HG03280 (cell line): ENCODE measurements at regions not wholly inside any gene's neighbourhood (a gene's known extent, or its start where the extent isn't known, plus 50 kb on each side); places are given as distances from the start of the nearest gene placed in this dataset.
"Not testable (repeated sequence)": the region's sequence is repeated elsewhere in the genome, so short reads cannot be mapped to it uniquely, and the experiment has no call there.

Experiments used
- ATAC-seq: cut with Tn5 transposase; IDR thresholded peaks from one replicate; pipeline ENCODE4 v1.9.1; 2021; ENCODE audit warnings: mild to moderate bottlenecking, moderate library complexity; ENCODE audit not compliant: unreplicated experiment

DNA sequence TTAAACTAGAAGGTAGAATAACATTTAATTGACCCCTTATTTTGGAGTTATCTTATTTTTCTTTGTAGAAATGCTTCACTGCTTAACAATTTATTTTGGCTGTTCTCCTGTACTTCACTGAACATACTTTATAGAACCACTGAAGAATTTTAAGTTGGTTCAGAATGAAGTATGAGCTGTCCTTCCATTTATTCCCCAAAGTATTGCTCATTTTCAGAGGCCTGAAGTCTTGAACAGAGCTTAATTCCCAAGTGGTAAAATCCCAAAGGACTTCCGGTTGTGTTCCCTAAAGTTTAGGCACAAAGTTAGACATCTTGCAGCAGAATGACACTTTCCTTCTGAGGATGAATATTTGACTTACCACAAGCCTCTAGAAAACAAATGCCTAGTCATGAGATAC, 233.3 kb downstream of the TINAG start:
- ATAC-seq, result no peak

DNA sequence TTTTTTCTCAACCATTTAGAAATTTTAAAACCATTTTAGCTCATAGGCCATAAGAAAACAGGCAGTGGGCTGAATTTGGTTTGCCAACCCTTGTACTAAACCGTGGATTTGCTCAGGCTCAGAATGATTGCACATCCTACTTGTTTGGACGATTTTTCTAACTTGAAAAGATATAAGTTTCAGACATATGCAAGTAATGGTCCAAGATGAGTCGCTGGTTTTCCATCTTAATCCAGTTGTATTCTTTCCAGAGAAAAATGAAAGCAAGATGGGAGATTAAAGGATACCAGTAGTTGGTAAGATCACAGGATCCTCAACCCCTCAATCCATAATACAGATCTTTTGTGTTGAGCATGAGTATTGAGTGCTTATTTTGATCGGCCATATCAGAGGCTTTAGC, 250.9 kb downstream of the TINAG start:
- no peak for ATAC-seq

GRCh38 chr6:54564188-54564587, 255.9 kb downstream of the TINAG start:
- not testable (repeated sequence) for ATAC-seq

- ATAC-seq, result no peak
Observed at GRCh38 chr6:54574671-54575070, 266.4 kb downstream of the TINAG start.

DNA sequence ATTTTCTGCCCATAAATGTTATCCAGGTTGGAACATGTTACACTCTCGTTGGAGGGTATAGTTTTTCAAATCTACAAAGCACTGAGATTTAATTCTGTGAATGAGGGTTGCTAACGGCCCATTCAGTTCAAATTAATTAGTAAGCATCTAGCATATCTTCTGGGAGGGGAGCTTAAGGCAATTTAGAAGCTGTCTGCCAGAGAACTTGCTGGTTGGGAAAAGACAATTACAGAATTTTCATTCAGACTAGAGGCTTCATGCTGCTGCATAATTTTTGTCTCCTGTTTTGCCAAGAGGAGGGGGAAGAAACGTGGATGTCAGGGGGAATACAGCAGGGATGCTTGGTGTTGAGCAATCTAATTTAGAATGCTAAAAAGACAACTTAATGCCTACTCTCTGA, 268.3 kb upstream of the FAM83B start:
- no peak for ATAC-seq

DNA sequence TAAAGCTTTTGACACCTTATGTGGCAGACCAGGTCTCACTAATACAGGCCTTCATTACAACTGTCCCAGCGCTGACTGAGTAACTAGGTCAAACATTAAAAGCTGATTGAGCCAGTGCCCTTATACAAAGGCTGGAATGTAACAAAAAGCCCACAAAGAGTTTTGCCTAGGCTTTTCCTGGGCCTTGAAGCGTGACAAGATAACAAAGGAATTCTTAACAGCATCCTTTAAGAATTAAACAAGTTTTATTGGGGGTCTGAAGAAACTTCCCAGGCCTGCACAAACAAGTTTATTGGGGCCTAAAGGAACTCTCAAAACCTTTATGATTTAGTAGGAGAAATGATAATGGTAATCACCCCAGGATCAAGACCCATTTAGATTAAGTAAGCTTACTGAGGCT, 267.6 kb upstream of the FAM83B start:
- no peak for ATAC-seq

DNA sequence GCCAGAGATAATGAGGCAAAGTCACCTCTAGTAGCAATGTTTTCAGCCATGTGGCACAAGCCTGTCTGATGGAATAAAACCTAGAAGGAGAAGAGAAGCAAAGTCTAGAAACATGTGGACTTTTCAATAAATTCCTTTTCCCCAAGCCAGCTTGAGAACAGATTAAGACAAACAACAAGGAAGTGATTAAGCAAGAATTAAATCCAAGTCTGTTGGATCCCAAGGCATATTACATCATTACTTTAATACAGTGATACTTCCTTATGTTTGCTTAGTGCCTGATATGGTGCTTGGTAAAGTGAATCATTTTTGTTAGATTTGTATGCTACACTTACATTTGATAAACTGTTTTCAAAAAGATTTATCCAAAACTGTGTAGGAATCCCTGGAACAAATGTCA, 260.3 kb upstream of the FAM83B start:
- no peak for ATAC-seq

DNA sequence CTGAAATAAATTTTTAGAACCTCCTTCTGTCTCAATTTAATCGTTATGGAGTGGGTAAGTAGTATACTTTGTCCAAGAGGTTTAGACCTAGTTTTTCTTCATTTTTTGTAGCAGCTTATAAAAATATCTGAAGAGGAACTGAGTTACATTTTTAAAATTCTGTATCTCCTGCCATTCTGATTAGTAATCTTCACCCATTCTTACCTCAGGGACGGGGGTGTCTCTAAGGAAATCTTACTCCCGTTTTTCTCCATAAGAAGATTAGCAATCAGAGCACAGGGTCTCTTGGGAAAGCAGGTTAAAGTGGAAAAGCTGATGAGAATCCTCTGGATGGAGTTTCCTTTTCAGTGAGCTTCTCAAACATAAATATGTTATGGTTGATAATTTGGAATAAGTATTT, 259.3 kb upstream of the FAM83B start:
- no peak for ATAC-seq

GRCh38 chr6:54588176-54588575, 258.4 kb upstream of the FAM83B start:
- no peak for ATAC-seq

DNA sequence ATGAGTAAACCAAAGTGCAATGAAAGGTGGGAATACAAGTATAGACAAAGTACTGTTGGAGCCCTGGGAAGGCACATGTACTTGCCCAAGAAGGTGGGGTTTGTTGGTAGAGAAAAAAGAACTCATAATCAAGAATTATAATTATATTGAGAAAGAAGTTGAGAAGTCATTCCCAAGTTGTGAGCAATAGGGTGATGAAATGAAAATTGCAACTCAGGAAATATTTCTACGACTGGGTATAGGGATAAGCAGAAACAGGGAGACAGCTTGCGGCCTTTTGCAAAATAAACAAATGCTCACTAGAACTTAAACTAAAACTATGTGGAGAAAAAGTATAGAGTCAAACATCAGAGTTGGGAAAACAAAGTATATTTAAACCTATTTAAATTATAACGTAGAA, 250.7 kb upstream of the FAM83B start:
- ATAC-seq, result no peak

DNA sequence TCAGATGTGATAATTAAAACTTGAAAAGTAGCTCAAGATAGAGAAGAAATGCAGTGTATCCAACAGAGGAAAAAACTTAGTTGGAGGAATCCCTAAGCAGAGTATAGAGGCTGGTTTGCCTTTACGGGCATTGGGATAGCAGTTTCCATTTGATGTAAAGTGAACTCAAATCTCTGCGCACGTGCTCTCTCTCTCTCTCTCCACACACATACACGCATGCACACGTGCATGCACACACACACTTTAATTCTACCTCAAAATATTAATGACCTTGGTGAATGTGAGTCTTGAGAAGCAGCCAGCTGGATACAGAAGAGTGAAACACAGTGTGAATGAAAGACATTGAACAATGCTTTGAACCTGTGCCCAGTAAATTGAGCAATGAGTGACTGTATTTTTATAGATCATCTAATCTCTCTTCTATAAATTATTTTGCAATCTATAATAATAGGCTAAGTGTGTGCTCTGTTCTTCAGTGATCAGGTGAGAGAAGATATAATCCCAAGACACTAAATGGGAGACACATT, 247.7 kb upstream of the FAM83B start:
- ATAC-seq, result no peak

- ATAC-seq, result no peak
Observed at GRCh38 chr6:54601600-54602300, 244.8 kb upstream of the FAM83B start.

DNA sequence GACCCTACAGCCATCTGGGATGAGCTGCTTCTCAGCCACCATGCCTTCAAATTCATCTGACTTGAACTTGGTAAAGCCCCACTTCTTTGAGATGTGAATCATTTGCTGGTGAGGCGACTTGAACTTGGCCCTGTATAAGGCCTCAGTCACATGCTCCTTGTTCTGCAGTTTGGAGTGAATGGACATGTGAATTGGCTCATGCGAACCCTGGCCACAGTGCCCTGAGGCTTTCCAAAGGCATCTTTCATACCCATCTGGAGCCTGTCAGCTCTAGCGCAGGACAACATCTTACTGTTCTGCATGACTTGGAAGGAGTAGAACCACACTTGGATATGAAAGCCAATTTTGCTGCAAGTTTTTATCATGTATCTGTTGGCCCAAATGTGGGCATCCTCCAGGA, 244.0 kb upstream of the FAM83B start:
- ATAC-seq, result no peak

GRCh38 chr6:54609981-54610380, 236.6 kb upstream of the FAM83B start:
- no peak for ATAC-seq

DNA sequence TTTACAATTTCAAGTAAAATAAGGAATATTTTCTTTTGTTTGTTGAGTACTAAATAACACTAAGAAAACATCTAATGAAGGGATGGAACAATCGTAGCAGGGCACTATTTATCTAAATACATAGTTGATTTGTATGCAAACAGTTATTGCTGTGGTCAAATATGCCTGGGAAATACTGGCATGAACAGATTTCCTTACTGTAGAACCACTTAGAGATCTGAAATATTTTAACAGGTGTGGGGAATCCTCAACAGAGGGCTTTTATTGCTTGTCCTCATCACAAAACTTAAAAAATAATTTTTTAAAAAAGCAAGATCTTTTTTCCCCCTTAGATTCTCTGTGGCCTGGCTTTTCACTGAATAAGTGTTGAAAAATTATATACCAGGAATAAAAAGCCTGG, 233.0 kb upstream of the FAM83B start:
- ATAC-seq, result no peak

DNA sequence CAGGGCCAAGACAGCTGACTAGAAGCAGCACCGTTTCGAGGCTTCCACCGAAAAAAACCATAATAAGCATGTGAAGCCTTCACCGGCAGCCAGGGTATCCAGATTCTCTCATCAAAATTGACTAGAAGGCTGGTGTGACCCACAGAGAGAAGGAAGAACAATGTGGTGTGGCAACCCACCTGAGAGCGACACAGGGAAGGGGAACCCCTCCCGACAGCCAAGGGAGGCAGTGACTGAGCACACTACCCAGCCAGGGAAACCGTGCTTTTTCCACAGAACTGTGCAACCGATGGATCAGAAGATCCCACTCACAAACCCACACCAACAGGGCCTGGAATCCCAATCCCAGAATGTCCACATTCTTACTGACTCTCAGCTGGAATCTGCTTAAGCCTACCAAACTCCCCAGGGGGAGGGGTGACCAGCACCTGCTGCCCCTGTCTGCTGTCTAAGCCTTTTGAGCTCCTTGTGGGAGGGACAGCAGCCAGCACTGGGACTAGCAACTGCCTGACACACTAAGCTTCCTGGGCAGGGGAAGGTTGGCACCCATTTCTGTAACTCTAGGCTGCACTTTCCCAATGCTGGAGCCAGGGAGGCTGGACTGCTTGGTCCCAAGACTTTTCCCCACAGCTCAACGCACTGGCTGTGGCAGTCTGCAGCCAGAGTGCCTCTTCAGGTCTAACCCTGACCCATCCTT, 231.9 kb upstream of the FAM83B start:
- no peak for ATAC-seq

DNA sequence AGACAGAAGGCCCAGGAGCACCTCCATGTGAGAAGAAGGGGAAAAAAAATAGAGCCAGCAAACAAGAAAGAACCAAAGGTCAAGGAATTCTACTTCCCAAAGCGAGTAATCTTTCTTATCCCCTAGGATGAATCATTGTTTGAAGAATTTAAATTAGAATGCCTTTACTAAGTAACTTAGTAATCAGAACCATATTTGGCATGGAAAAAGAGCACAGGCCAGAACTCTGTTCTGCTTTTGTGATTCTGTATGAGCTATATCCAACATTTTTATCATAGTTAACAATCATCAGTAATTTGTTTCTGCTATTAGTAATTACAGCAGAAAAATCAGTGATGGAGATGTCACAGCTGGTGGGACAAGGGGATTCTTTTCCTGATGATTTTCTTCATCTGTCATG, 228.8 kb upstream of the FAM83B start:
- ATAC-seq, result no peak

DNA sequence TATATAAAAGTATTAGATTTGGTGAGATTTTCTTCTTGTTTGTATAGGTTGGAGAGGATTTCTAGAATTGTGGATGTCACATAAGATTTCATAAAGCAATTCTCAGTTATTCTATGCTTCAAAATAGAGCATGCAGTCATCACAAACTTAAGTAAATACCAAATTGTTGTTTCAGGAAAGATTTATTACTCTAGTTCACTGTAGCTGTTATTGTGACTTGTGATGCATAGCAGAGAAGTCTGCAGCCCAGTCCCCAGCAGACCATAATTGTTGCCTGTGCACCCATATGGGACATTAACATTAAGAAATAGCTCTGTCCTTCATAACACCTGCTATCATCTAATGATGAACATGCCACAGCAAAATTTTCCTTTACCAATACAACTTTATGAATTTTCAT, 228.0 kb upstream of the FAM83B start:
- ATAC-seq, result no peak

DNA sequence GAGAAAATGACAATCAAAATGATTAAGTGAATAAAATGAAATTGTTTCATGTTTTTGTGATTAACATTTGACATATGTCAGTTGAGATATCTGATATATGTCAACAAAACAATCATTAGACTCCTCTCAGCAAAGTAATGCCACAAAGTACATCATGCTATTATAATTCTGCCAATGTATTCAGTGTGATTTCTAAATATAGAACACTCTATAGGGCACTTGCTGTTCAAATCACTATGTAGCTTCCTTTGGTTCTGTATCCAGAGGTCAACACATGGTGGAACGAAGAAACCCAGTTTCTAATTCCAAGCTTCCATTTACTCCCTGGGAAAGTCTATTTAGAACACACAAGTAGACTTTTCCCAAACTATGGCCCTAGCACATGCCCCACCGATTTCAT, 227.5 kb upstream of the FAM83B start:
- no peak for ATAC-seq

- peak; percentile 84 for ATAC-seq
Observed at GRCh38 chr6:54621285-54621684, 225.3 kb upstream of the FAM83B start.

DNA sequence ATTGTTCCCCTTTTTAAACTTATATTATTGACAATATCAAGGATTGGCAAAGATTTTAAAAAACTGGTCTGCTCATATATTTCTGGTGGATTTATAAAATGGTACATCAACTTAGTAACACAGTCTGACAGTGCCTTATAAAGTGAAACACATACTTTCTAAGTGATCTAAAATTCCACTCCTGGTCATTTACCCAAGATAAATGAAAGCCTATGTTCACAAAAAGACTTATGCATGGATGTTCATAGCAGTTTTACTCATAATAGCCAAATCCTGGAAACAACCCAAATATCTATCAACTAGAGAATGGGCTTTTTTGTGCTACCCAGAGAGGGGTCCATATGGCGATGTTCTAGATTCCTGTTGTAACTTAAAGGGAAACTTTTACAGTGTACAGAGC, 222.4 kb upstream of the FAM83B start:
- no peak for ATAC-seq

DNA sequence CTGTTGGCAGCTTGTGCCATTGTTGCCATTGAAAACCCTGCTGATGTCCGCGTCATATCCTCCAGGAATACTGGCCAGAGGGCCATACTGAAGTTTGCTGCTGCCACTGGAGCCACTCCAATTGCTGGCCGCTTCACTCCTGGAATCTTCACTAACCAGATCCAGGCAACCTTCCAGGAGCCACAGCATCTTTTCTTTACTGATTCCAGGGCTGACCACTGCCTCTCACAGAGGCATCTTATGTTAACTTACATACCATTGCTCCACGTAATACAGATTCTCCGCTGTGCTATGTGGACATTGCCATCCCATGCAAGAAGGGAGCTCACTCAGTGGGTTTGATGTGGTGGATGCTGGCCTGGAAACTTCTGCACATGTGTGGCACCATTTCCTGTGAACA, 221.8 kb upstream of the FAM83B start:
- no peak for ATAC-seq

- ATAC-seq, result no peak
Observed at GRCh38 chr6:54629131-54629530, 217.4 kb upstream of the FAM83B start.
